Panc1 (cell line): ENCODE measurements at regions not wholly inside any gene's neighbourhood (a gene's known extent, or its start where the extent isn't known, plus 50 kb on each side); places are given as distances from the start of the nearest gene placed in this dataset.

Experiments used
- CTCF ChIP-seq: fragments of 450-650 bp; IDR thresholded peaks from 2 replicates; pipeline ENCODE4 v1.5.1; 2017; ENCODE audit warnings: mild to moderate bottlenecking
- POLR2AphosphoS5 ChIP-seq: IDR thresholded peaks from 2 replicates; pipeline ENCODE4 v1.6.1; 2012; ENCODE audit warnings: mild to moderate bottlenecking, low read depth, low read length, moderate library complexity
- REST ChIP-seq, 2 experiments: IDR thresholded peaks; 2 replicates each; pipeline ENCODE4 v1.6.1; 2011 to 2012; ENCODE audit warnings: low read depth in 2 of 2, control low read depth in 1 of 2, low read length in 1 of 2, mild to moderate bottlenecking in 1 of 2, moderate library complexity in 1 of 2; ENCODE audit not compliant: insufficient read depth in 1 of 2
- SIN3A ChIP-seq: IDR thresholded peaks from 2 replicates; pipeline ENCODE4 v1.6.1; 2012; ENCODE audit warnings: low read depth, mild to moderate bottlenecking, low read length, moderate library complexity, borderline replicate concordance; ENCODE audit not compliant: insufficient read depth
- TCF7L2 ChIP-seq: IDR thresholded peaks from 2 replicates; pipeline ENCODE4 v1.6.1; 2011; ENCODE audit warnings: mild to moderate bottlenecking, low read depth, low read length, inconsistent platforms

- TF ChIP-seq REST (IDR thresholded peaks at IDR 0.05; ENCODE audit: insufficient read depth in 1 of 2, low read depth in 2 of 2, low read length in 1 of 2) = no peak
- TF ChIP-seq CTCF = no peak
- TF ChIP-seq POLR2AphosphoS5 = no peak
- TF ChIP-seq TCF7L2 = no peak
- no peak for TF ChIP-seq SIN3A
These were observed 429.4 kb upstream of the TMTC1 start for GRCh38 chr12:30213166-30213565.
